HuH-7 (cell line): ENCODE measurements at regions not wholly inside any gene's neighbourhood (a gene's known extent, or its start where the extent isn't known, plus 50 kb on each side); places are given as distances from the start of the nearest gene placed in this dataset.

Source experiments
- DNase-seq: peaks from one replicate; pipeline ENCODE4 v3.0.0; 2011; ENCODE audit warnings: low spot score

- no peak for DNase-seq
These were observed 365.9 kb downstream of the CRPPA start for GRCh38 chr7:16055263-16055976.

- DNase-seq, result no peak
These were observed 365.2 kb upstream of the MEOX2 start for GRCh38 chr7:16051561-16052255.

GRCh38 chr7:16046041-16046440 is 359.6 kb upstream of the MEOX2 start:
- no peak for DNase-seq

GRCh38 chr7:16045296-16045695 is 358.8 kb upstream of the MEOX2 start:
- DNase-seq, result no peak

GRCh38 chr7:16044645-16045044 is 358.2 kb upstream of the MEOX2 start:
- no peak for DNase-seq

- no peak for DNase-seq
These were observed 353.9 kb upstream of the MEOX2 start for GRCh38 chr7:16040346-16040745.

- no peak for DNase-seq
These were observed 352.4 kb upstream of the MEOX2 start for GRCh38 chr7:16038906-16039305.

GRCh38 chr7:16035392-16035791 is 348.9 kb upstream of the MEOX2 start:
- DNase-seq, result no peak

- DNase-seq, result no peak
These were observed 348.4 kb upstream of the MEOX2 start for GRCh38 chr7:16034866-16035265.

GRCh38 chr7:16034353-16034752 is 347.9 kb upstream of the MEOX2 start:
- no peak for DNase-seq

- no peak for DNase-seq
These were observed 346.8 kb upstream of the MEOX2 start for GRCh38 chr7:16033233-16033632.

GRCh38 chr7:16028636-16029035 is 342.2 kb upstream of the MEOX2 start:
- DNase-seq, result no peak

GRCh38 chr7:16028103-16028502 is 341.6 kb upstream of the MEOX2 start:
- no peak for DNase-seq

- no peak for DNase-seq
These were observed 340.9 kb upstream of the MEOX2 start for GRCh38 chr7:16027396-16027795.

GRCh38 chr7:16026253-16027020 is 340.0 kb upstream of the MEOX2 start:
- no peak for DNase-seq

- no peak for DNase-seq
These were observed 339.2 kb upstream of the MEOX2 start for GRCh38 chr7:16025696-16026095.

GRCh38 chr7:16023503-16023902 is 337.0 kb upstream of the MEOX2 start:
- DNase-seq, result no peak

- DNase-seq, result no peak
These were observed 336.6 kb upstream of the MEOX2 start for GRCh38 chr7:16023046-16023445.

GRCh38 chr7:16021851-16022250 is 335.4 kb upstream of the MEOX2 start:
- DNase-seq, result no peak

- DNase-seq, result no peak
These were observed 329.5 kb upstream of the MEOX2 start for GRCh38 chr7:16015981-16016380.

GRCh38 chr7:16014031-16014430 is 327.5 kb upstream of the MEOX2 start:
- no peak for DNase-seq

GRCh38 chr7:16007911-16008310 is 321.4 kb upstream of the MEOX2 start:
- DNase-seq, result no peak

GRCh38 chr7:16004702-16005101 is 318.2 kb upstream of the MEOX2 start:
- no peak for DNase-seq
